ENCODE measurements at regions not wholly inside any gene's neighbourhood (a gene's known extent, or its start where the extent isn't known, plus 50 kb on each side); places are given as distances from the start of the nearest gene placed in this dataset.

DNA sequence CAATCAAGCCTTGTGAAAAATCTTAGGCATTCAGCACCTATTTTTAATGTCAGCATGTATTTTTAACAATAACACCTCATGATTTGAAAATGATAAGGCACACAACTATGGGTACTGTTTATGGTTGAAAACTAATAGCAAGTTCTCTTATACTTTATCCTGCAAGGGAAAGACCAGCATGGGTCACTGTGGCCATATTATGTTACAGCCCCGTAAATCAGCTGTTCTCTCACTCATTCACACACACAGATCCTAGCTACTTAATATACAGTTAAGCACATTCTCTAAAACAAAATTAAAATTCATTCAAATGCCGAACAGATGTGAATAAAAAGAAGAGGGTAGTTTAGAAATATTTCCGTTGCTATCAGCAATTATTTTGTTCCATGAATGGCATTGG is 224.4 kb downstream of the OGFRL1 start:
- no peak for DNase-seq (ENCODE audit: low read depth in 4 of 4, low spot score in 1 of 4)

- DNase-seq (ENCODE audit: low read depth in 4 of 4, low spot score in 1 of 4), result no peak
Measured at GRCh38 chr6:71523548-71523947, 234.9 kb downstream of the OGFRL1 start.

GRCh38 chr6:71524201-71524600 is 235.6 kb downstream of the OGFRL1 start:
- no peak for DNase-seq (ENCODE audit: low read depth in 4 of 4, low spot score in 1 of 4)

- no peak for DNase-seq (ENCODE audit: low read depth in 4 of 4, low spot score in 1 of 4)
Measured at GRCh38 chr6:71527886-71528285, 239.3 kb downstream of the OGFRL1 start.

GRCh38 chr6:71529026-71529425 is 240.4 kb downstream of the OGFRL1 start:
- no peak for DNase-seq (ENCODE audit: low read depth in 4 of 4, low spot score in 1 of 4)

DNA sequence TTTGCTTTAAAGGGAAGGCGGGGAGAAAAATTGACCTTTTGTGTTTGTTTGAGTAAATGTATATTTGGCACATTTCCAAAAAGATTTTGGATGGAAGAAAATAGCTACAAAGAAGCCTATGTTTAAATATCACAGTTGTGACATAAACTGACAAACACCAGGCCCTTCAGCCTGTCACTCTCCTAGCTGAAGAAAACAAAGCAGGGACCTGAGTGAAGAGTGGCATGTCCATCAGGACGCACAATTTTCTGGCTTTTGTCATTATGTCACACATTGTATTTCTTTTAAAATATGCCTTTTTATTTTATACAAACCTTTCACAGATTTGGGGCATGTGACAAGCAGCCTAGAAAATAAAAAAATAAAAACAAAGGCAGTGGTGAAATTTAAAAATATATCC is 241.2 kb downstream of the OGFRL1 start:
- no peak for DNase-seq (ENCODE audit: low read depth in 4 of 4, low spot score in 1 of 4)

- no peak for DNase-seq (ENCODE audit: low read depth in 4 of 4, low spot score in 1 of 4)
Measured at GRCh38 chr6:71531006-71531405, 242.4 kb downstream of the OGFRL1 start.

DNA sequence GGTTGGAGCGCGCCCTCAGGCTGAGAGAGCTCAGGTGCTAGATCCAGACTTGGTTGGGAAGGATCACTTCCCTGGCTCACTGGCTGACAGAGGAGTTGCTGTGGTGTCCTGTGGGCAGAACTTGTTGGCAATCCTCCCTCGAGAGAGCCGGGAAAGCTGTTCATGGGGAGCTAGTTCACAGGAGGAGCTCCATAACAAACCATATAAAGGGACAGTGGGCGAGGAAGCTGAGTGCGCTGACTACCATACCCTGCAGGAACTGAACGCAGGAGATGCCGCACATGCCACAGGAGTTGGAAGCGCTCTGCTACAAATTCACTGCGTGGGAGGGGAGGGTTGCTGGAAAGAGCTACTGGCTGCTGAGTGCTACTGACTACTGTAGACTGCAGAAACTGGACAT is 243.2 kb downstream of the OGFRL1 start:
- no peak for DNase-seq (ENCODE audit: low read depth in 4 of 4, low spot score in 1 of 4)

DNA sequence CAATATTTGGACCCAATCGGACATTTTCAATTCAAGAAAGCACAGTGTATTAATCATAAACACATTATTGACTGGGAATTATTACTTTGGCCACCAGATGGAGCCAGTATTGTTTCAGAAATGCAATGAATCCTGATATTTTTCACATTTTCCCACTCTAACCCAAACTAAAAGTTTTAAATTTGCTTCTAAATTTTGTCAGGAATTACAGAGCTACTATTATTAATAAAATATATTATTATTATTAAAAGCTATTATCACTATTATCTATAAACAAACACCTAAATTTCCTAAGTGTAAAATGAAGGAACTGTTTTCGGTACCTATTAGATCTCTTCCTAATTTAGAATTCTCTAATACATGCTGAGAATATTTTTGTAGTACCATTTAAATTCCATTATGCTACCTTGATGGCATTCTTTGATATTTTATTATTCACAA is 245.3 kb downstream of the OGFRL1 start:
- no peak for DNase-seq (ENCODE audit: low read depth in 4 of 4, low spot score in 1 of 4)

DNA sequence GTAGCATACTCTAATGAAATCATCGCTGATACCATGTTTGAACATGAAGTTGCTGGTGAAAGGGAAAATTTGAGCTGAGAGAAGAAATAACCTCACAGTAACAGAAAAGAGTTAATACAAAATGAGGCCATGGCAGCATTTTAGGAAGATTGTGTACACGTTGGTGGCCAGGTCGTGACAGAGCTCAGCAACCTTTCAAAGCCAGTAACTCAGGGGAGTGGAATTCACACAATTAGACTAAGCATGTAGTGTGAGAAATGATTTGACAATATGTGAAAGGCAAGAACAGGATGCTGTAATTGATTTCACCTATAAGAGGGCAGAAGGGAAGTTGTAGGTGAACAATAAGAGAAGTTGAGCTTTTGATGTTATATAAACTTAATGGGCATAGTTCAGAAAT is 246.3 kb downstream of the OGFRL1 start:
- DNase-seq (ENCODE audit: low read depth in 4 of 4, low spot score in 1 of 4), result no peak

GRCh38 chr6:71537717-71538116 is 249.1 kb downstream of the OGFRL1 start:
- DNase-seq (ENCODE audit: low read depth in 4 of 4, low spot score in 1 of 4), result no peak

GRCh38 chr6:71544028-71544427 is 255.4 kb downstream of the OGFRL1 start:
- DNase-seq (ENCODE audit: low read depth in 4 of 4, low spot score in 1 of 4), result no peak

DNA sequence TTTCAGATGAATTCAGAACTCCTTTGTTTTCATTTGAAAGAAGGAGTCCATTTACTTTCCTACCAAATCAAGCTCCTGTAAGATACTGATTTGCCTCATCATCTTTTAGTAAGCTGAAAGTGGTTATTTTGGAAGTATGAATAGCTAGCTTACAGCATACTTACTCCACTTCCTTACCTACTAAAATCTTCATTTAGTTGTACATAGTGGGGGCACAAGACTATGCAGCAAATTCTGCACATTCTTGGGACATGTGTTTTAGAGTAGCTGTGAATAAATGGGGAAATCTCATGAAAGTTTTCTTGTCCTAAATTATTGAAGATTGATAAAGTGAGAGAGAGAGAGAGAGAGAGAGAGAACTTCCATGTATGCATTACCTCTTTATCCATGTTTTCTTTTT is 256.3 kb downstream of the OGFRL1 start:
- no peak for DNase-seq (ENCODE audit: low read depth in 4 of 4, low spot score in 1 of 4)

- no peak for DNase-seq (ENCODE audit: low read depth in 4 of 4, low spot score in 1 of 4)
Measured at GRCh38 chr6:71545905-71546304, 257.3 kb downstream of the OGFRL1 start.

DNA sequence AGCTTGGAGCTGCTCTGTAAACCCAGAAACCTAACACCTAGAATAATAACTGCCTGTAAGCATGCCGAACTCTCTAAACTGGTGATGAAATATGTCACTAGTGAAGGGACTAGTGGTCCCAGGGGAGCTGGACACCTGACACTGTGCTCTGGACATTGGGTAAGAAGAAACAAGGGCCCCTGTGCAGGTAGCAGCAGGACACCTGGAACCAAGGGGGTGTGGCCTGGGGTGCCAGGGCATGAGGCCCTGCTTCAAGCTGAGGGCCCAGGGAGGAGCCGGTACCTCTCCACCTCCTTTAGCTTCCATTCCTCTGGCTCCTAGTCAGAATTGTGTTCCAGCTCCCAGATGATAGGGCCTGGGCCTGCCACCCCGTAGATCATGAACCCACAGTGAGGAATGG is 263.2 kb downstream of the OGFRL1 start:
- DNase-seq (ENCODE audit: low read depth in 4 of 4, low spot score in 1 of 4), result no peak

- no peak for DNase-seq (ENCODE audit: low read depth in 4 of 4, low spot score in 1 of 4)
Measured at GRCh38 chr6:71556141-71556540, 267.5 kb downstream of the OGFRL1 start.

- DNase-seq (ENCODE audit: low read depth in 4 of 4, low spot score in 1 of 4), result no peak
Measured at GRCh38 chr6:71558974-71559373, 270.4 kb downstream of the OGFRL1 start.

DNA sequence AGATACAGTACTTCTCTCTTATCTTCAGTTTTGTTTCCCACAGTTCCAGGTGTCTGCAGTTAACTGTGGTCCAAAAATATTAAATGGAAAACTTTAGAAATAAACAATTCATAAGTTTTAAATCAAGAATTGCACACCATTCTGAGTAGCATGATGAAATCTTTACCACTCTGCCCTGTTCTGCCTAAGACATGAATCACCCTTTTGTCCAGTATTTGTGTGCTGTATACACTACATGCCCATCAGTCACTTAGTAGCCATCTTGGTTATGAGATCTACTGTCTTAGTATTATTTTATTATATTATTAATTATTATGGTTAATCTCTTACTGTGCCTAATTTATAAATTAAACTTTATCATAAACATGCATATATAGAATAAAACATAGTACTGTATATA is 279.0 kb downstream of the OGFRL1 start:
- DNase-seq (ENCODE audit: low read depth in 4 of 4, low spot score in 1 of 4), result no peak

DNA sequence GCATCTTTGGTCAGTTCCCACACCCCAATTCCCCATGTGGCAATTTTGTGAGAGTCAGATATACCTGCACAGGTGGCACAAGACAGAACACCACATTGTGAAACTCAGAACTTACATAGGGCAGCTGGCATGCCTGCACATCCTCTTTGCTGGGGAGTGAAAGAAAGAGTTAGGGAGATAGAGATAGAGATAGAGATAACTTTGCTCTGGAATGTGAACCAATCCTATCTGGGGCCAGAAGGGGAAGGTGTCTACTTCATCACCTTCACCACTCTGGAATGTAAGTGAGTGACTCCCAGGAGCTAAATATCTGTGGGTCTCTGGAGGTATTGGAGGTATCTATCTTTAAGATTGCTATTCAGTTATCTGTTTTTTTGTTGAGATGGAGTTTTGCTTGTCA is 289.2 kb downstream of the OGFRL1 start:
- no peak for DNase-seq (ENCODE audit: low read depth in 4 of 4, low spot score in 1 of 4)

DNA sequence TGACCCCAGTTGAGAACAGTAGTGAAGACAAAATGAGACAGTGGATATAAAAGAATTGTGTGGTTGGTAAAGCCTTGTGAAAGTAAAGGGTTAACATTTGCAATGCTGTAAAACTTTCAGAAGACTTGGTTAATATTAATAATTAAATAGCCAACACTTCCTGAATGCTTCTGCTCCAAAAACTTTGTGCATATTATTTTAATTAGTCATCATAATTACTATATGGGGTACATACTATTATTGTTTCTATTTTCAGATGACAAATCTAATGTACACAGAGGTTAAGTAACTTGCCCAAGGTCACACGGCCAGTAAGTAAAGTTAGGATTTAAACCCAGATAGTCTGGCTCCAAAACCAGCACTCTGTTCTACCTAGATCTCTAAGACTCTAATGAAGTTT is 291.3 kb downstream of the OGFRL1 start:
- no peak for DNase-seq (ENCODE audit: low read depth in 4 of 4, low spot score in 1 of 4)

DNA sequence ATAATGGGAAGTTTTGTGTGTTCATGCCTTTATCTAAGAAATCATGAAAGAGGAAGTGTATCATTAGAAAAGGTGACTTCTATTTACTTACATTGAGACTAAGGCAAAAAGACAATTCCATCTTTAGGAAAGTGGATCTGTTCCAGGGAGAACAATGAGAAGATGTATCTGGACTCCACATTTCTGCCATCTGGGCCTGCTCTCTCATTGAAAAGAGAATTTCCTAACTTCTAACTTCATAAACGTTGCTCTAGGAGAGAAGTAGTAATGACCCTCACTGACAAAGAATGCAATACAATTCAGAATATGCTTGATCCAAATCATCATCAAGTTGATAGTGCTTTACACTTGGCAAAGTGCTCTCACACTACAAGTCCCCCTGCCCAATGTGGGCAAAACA is 294.2 kb downstream of the OGFRL1 start:
- DNase-seq (ENCODE audit: low read depth in 4 of 4, low spot score in 1 of 4), result no peak

DNA sequence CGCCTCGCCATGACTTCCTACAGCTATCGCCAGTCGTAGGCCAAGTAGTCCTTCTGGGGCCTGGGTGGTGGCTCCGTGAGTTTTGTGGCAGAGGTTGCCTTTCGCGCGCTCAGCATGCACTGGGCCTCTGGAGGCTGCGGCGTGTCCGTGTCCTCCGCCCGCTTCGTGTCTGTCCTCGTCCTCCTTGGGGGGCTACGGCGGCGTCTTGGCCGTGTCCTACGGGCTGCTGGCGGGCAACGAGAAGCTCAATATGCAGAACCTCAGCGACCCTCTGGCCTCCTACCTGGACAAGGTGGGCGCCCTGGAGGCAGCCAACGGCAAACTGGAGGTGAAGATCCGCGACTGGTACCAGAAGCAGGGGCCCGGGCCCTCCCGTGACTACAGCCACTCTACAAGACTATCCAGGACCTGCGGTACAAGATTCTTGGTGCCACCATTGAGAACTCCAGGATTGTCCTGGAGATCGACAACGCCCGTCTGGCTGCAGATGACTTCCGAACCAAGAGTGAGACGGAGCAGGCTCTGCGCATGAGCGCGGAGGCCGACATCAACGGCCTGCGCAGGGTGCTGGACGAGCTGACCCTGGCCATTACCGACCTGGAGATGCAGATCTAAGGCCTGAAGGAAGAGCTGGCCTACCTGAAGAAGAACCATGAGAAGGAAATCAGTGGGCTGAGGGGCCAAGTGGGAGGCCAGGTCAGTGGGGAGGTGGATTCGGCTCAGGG is 296.3 kb downstream of the OGFRL1 start:
- DNase-seq (ENCODE audit: low read depth in 4 of 4, low spot score in 1 of 4), result no peak

DNA sequence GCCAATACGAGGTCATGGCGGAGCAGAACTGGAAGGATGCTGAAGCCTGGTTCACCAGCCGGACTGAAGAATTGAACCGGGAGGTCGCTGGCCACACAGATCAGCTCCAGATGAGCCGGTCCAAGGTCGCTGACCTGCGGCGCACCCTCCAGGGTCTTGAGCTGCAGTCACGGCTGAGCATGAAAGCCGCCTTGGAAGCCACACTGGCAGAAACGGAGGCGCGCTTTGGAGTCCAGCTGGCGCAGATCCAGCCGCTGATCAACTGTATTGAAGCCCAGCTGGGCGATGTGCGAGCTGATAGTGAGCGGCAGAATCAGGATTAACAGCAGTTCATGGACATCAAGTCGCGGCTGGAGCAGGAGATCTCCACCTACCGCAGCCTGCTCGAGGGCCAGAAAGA is 296.9 kb downstream of the OGFRL1 start:
- DNase-seq (ENCODE audit: low read depth in 4 of 4, low spot score in 1 of 4), result no peak

- no peak for DNase-seq (ENCODE audit: low read depth in 4 of 4, low spot score in 1 of 4)
Measured at GRCh38 chr6:71588490-71588889, 297.9 kb upstream of the RIMS1 start.
